Effector CD4-positive, alpha-beta T cell (primary cell): ENCODE measurements at regions not wholly inside any gene's neighbourhood (a gene's known extent, or its start where the extent isn't known, plus 50 kb on each side); places are given as distances from the start of the nearest gene placed in this dataset.
"Not testable (repeated sequence)": the region's sequence is repeated elsewhere in the genome, so short reads cannot be mapped to it uniquely, and the experiment has no call there.

Source experiments
- DNase-seq: peaks from one replicate; pipeline ENCODE4 v3.0.0-alpha.2; 2020

GRCh38 chr3:110344487-110344886 lies 727.1 kb upstream of the NECTIN3 start:
- DNase-seq = no peak

DNA sequence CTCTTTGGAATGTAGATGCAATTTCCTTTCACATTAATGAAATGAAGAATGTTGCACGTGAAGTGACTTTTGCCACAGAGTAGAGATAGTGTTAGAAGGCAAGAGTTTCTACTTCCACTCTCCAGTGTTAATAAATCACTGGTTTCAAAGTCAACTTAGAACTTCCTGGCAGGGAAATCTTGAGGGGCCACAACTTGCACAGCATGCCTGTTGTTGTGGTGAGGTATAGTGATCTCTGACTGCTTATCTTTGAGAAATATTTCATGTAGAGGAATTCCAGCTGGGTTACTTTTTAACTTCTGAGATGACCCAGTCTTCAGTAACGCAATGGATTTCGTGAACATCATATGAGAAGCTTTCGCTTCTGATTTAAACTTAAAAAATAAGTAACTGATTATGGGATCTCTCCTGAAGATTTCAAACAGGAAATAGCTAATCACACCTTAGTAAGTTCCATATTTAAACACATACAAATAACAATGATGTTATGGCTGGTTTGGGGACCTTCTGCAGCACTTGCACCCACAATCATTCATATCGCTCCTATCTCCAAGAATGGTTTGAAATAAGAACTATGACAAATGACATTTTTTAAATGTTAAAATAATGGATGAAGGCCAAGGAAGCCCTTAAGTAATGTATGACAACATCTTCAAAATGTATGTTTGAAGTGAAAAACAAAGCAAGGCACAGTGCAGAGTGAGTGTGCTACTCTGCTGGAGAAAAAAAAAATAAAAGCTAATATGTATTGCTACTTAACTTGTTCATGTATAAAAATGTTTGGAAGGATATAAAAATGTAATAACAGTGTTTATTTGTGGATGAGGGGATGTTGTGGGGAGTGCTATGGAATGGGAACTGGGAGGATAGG lies 726.5 kb upstream of the NECTIN3 start:
- DNase-seq = no peak

DNA sequence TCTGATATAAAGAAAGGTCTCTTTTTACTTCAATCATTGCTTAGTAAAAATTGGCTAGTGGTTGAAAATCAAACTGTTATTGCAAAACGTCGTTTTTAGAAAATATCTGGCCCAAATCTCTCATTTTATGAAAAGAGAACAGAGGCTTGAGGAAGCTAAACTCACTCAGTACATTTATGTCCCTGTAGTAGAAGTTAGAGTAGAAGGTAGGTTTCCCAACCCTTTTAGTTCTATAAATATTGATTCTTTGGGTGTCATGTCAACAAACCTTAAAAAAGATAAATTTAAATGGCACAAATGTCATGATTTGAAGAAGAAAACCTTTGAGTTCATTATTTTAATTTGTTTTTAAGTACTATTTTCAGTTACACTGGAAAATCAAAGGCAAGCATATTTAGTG lies 722.3 kb upstream of the NECTIN3 start:
- no peak for DNase-seq

DNA sequence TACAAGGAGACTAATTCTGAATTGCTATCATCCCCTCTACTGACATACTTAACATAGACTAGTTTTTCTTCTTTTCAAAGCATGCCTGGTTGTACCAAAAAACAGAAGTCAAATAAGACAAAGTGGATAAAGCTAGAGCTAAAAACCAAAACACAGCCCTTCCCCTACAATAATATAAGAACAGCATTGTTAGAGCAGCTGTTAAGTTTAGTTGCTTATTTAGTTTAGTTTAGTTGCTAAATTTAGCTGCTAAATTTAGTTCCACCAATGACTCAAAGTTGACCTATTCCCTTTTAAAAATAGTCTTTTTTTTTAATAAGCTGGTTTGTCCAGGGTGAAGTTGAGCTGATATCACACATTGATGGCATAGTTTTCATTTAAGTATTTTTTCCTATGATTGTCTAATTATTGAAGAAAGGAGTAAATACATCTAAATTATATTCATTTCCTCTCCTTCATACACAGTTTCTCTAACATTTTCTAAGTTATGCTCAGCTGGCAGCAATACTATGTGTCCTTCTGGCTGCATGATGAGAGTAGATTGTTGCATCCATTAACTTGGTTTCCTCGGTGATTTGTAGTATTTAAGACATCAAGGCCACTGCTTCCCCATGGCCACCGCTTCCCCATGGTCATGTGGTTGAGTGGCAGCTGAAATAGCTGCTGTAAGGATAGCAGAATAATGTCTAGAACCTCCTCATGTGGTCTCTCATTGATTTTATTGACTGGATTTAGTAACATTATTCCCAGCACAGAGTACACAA lies 718.6 kb upstream of the NECTIN3 start:
- DNase-seq = no peak

- DNase-seq = no peak
These were observed 708.9 kb upstream of the NECTIN3 start for GRCh38 chr3:110362751-110363150.

GRCh38 chr3:110367289-110367688 lies 704.3 kb upstream of the NECTIN3 start:
- not testable (repeated sequence) for DNase-seq

DNA sequence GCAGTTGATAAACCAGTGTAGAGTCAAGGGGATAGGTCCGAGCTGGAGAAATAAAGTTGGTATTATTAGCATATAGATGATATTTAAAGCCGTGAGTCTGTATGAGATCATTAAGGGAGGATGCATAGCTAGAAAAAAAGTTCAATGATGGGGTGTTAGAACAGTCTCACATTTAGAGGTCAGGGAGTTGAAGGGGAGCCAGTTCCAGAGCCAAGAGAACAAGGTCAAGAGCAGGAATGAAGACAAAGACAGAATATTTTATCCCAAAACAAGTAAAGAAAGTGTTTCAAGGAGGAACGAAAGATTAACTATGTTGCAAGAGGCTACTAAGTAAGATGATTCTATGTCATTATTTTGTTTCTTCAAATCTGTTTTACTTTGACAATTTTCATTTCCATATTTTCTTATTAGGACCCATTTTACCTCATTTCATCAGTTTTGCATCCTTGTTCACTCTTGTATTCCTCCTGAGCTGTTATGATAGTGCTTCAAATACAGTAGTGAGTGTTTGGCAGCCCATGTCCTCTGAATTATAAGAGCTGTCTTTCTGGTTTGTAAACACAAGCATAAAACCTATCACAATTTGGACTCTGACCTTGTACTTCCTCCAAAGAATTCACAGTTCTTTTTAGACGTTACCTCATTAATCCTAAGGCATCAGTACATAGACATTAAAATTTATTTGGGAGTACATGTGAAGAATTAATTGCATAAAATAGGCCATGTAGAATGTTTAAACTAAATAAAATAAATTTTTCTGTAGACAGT lies 695.7 kb upstream of the NECTIN3 start:
- no peak for DNase-seq

DNA sequence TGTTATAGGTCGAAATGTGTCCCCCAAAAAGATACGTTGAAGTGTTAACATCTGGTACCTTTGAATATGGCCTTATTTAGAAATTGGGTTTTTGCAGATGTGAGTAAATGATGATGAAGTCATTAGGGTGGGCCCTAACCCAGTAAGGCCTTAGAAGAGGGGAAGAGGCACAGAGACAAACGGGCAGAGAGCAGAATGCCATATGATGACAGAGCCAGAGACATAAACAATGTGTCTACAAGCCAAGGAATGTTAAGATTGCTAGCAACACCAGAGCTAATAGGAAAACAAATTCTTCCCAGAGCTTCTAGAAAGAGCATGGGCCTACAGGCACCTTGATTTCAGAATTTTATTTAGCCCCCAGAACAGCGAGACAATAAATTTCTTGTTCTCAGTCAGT lies 693.1 kb upstream of the NECTIN3 start:
- DNase-seq = no peak

GRCh38 chr3:110381992-110382391 lies 689.6 kb upstream of the NECTIN3 start:
- no peak for DNase-seq

- DNase-seq = no peak
These were observed 688.3 kb upstream of the NECTIN3 start for GRCh38 chr3:110383356-110383755.

- no peak for DNase-seq
These were observed 687.0 kb upstream of the NECTIN3 start for GRCh38 chr3:110384601-110385000.

DNA sequence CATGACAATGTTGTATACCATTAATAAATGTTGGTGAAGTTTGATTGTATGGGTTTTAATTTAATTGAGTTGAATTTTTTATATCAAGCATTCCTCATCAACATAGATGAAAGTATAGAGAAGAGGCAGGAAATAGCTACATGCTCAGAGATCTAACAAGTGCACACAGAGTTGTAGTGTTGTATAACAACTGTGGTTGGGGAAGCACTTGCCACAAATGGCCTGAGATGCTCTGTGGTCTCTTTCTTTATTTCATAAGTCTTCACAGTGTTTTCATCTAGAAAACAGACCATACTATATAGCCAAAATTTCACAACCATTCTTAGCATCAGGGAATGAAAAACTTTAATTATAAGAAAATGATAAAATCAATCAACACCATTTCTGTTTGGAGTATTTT lies 682.6 kb upstream of the NECTIN3 start:
- DNase-seq = no peak

GRCh38 chr3:110390372-110390771 lies 681.2 kb upstream of the NECTIN3 start:
- DNase-seq = no peak

DNA sequence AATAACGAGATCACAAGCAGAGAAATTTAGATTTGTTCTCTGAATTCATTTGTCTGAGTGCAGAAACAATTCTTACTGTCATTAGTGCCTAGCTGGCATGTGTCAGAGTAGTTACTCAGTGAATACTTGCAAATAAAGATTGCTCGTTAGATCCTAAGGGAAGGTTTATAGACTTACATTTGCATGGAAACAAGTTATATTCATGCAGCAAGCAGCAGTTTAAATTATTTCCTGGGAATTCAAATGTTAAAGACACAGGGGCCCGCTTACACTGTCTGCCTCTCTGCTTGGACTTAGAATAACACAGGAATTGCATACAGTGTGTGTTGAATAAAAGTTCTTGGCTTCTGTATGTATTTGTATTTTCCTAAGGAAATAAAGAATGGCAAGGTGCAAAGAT lies 680.6 kb upstream of the NECTIN3 start:
- DNase-seq = no peak

DNA sequence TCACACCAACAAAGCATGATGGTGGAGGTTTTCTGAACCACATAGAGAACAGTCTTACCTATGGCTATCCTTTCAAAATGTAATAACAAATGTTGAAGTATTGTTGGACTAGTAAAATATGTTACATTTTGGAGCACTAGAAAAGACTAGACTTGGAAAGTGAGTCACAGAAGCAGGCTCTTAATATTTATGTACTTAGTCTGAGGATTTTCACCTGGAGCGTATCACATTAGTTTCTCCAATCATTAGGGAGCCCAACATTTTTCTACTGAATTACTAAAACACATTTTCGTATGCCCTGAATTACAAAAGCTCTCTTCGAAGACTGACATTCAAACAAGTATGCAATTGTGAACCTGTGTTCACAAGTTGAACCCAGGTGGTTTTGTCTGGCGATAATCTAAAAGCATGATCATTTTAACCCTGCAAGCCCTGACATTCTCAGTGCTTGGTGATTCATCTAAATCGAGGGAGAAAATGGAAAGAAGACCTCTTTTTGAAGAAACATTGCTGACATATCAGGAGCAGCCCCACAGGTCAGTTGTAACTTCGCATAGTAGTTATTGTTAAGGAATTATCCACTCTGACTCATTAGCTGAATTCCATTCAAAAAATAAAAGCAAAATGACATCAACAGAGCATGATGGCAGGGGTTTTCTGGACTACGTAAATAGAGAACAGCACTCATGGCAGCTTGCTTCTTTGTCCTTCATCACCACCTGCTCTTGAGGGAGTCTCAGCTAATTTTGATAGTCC lies 679.8 kb upstream of the NECTIN3 start:
- DNase-seq = no peak

DNA sequence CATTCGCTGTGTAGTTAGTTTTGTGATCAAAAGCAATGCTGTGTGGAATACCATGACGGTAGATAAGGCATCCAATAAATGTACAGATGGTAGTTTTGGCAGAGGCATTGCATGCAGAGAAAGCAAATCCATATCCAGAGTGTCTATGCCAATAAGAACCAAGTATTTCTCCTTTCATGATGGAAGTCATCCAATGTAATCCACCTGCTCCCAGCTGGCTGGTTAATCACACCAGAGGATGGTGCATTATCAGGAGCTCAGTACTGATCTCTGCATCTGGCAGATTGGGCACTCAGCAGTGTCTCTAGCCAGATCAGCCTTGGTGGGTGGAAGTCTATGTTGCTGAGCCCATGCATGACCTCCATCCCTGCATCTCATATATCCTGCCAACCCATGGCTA lies 677.7 kb upstream of the NECTIN3 start:
- DNase-seq = no peak

- DNase-seq = no peak
These were observed 674.5 kb upstream of the NECTIN3 start for GRCh38 chr3:110397115-110397514.

GRCh38 chr3:110400315-110400714 lies 671.3 kb upstream of the NECTIN3 start:
- no peak for DNase-seq

GRCh38 chr3:110405830-110406585 lies 665.6 kb upstream of the NECTIN3 start:
- DNase-seq = no peak

- no peak for DNase-seq
These were observed 658.4 kb upstream of the NECTIN3 start for GRCh38 chr3:110413266-110413665.

DNA sequence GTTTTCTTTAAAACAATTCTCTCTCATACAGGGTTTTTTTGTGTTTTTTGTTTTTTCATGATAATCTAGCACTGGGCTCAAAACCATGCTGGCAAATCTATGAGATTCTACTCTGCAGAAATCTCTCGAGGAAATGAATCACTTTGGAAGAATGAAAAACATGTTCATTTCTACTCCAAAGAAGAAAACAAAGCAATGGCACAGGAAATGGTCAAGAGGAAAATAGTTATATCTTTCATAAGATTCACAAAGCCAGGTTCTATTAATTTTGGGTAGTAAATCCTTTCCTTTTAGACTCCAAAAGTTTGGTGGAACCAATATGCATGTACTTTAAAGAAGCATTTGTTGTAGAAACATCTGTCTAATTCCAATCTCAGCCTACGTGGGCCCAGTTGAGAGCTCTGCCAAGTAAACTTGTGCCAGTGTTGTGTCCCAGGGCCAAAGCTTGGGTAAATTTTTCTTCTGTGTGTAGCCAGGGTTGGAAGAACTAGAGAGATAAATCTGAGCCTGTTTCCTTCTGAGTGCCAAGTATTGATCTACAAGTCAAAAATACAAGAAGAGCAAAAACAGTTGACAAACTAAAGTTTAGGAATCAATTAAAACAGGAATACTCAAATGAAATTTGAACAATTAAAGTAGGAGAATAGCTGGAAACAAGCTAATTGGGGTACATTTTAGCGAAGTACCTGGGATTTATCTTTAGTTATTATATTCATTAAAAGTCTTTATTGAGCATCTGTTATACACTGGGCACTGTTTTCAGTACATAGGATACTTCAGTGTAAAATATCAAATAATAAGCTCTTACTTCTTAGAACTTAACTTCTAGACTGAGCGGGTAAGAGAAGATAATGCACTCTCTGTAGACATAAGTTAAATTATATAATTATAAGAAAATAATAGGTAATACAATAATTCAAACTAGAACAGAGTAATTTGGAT lies 657.5 kb upstream of the NECTIN3 start:
- no peak for DNase-seq
